Ishikawa (cell line): ENCODE measurements at regions not wholly inside any gene's neighbourhood (a gene's known extent, or its start where the extent isn't known, plus 50 kb on each side); places are given as distances from the start of the nearest gene placed in this dataset.

Experiments
- CEBPB ChIP-seq: IDR thresholded peaks from 2 replicates; pipeline ENCODE4 v1.6.1; 2012
- CREB1 ChIP-seq: IDR thresholded peaks from 2 replicates; pipeline ENCODE4 v1.6.1; 2012; ENCODE audit warnings: low read depth
- EGR1 ChIP-seq: IDR thresholded peaks from 2 replicates; pipeline ENCODE4 v1.6.1; 2012
- EP300 ChIP-seq: IDR thresholded peaks from 2 replicates; pipeline ENCODE4 v1.6.1; 2012; ENCODE audit warnings: borderline replicate concordance
- FOXM1 ChIP-seq: IDR thresholded peaks from 2 replicates; pipeline ENCODE4 v1.6.1; 2012; ENCODE audit warnings: low read depth, borderline replicate concordance
- MAX ChIP-seq: IDR thresholded peaks from 2 replicates; pipeline ENCODE4 v1.6.1; 2012
- NFIC ChIP-seq: IDR thresholded peaks from 2 replicates; pipeline ENCODE4 v1.6.1; 2012
- RAD21 ChIP-seq: IDR thresholded peaks from 2 replicates; pipeline ENCODE4 v1.6.1; 2012; ENCODE audit warnings: low read depth
- REST ChIP-seq: IDR thresholded peaks from 2 replicates; pipeline ENCODE4 v1.6.1; 2012; ENCODE audit warnings: low read depth, mild to moderate bottlenecking
- TAF1 ChIP-seq: IDR thresholded peaks from 2 replicates; pipeline ENCODE4 v1.6.1; 2012; ENCODE audit warnings: low read depth, mild to moderate bottlenecking
- TCF12 ChIP-seq: IDR thresholded peaks from 2 replicates; pipeline ENCODE4 v1.6.1; 2012; ENCODE audit warnings: low read depth
- TEAD4 ChIP-seq: IDR thresholded peaks from 2 replicates; pipeline ENCODE4 v1.6.1; 2012
- USF1 ChIP-seq: IDR thresholded peaks from 2 replicates; pipeline ENCODE4 v1.6.1; 2012
- YY1 ChIP-seq: IDR thresholded peaks from 2 replicates; pipeline ENCODE4 v1.6.1; 2012; ENCODE audit warnings: low read depth
- ZBTB7A ChIP-seq: IDR thresholded peaks from 2 replicates; pipeline ENCODE4 v1.6.1; 2012; ENCODE audit warnings: low read depth

GRCh38 chr5:57720656-57721055 lies 238.0 kb upstream of the ACTBL2 start:
- TF ChIP-seq ZBTB7A = no peak
- no peak for TF ChIP-seq NFIC
- TF ChIP-seq USF1 = no peak
- no peak for TF ChIP-seq MAX
- no peak for TF ChIP-seq TCF12
- no peak for TF ChIP-seq YY1
- no peak for TF ChIP-seq TAF1
- no peak for TF ChIP-seq EP300
- TF ChIP-seq EGR1 = no peak
- no peak for TF ChIP-seq CREB1
- TF ChIP-seq CEBPB = no peak
- TF ChIP-seq RAD21 = no peak
- no peak for TF ChIP-seq REST
- no peak for TF ChIP-seq TEAD4
- TF ChIP-seq FOXM1 = no peak

- no peak for TF ChIP-seq RAD21
- TF ChIP-seq CREB1 = no peak
- no peak for TF ChIP-seq EP300
- no peak for TF ChIP-seq MAX
- no peak for TF ChIP-seq ZBTB7A
- TF ChIP-seq USF1 = no peak
- no peak for TF ChIP-seq TCF12
- no peak for TF ChIP-seq EGR1
- no peak for TF ChIP-seq NFIC
- TF ChIP-seq FOXM1 = no peak
- no peak for TF ChIP-seq CEBPB
- TF ChIP-seq YY1 = no peak
Measured at GRCh38 chr5:57719216-57719615, 236.6 kb upstream of the ACTBL2 start.

- TF ChIP-seq CREB1 (no peak), EP300 (no peak), RAD21 (no peak), FOXM1 (no peak), TCF12 (no peak), TEAD4 (no peak), TAF1 (no peak), REST (no peak), EGR1 (no peak), YY1 (no peak), NFIC (no peak), MAX (no peak), CEBPB (no peak), ZBTB7A (no peak), USF1 (no peak)
Measured at GRCh38 chr5:57718155-57718554, 235.5 kb upstream of the ACTBL2 start.

- no peak for TF ChIP-seq MAX
- TF ChIP-seq FOXM1 = no peak
- no peak for TF ChIP-seq TAF1
- no peak for TF ChIP-seq EP300
- no peak for TF ChIP-seq EGR1
- TF ChIP-seq TEAD4 = no peak
- no peak for TF ChIP-seq YY1
- no peak for TF ChIP-seq USF1
Measured at GRCh38 chr5:57717555-57717954, 234.9 kb upstream of the ACTBL2 start.

GRCh38 chr5:57716661-57717060 lies 234.1 kb upstream of the ACTBL2 start:
- TF ChIP-seq USF1 (no peak), YY1 (no peak), TAF1 (no peak), EGR1 (no peak), EP300 (no peak), NFIC (no peak), REST (no peak), TCF12 (no peak), FOXM1 (no peak), TEAD4 (no peak), CREB1 (no peak), ZBTB7A (no peak), MAX (no peak), RAD21 (no peak), CEBPB (no peak)
